ENCODE measurements at regions not wholly inside any gene's neighbourhood (a gene's known extent, or its start where the extent isn't known, plus 50 kb on each side); places are given as distances from the start of the nearest gene placed in this dataset.

DNA sequence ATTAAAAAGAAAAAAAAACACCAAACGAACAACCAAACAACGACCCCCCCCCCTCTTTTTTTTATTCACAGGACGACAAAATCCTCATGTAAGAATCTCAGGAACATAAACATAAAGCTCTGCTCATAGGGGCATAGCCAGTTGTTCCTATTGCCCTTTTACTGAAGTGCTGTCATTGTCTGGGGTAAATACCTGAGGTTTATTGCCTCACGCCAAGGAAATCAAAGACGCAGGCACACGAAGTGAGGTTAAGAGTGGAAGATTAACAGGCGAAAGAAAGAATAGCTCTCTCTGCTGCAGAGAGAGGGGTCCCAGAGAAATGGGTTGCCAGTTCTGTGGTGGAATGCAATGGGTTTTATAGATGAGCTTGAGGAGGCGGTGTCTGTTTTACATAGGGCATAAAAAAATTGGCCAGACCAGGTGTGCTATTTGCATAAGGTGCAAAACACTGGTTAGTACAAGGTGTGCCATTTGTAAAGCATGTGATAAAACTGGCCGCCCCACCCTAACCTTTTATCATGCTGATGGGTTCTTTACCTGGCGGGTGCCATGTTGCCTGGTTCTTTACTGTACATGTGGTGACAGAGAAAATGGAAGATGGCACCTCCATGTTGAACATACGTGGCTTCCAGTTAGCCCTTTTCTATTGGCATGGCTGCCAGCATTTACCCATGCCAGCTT, 257.6 kb upstream of the ZPLD1 start:
- no peak for TF ChIP-seq ZNF138 (CRISPR knock-in tag; IDR thresholded peaks at IDR 0.05; ENCODE audit: low read depth)
- no peak for TF ChIP-seq ARNT2 (CRISPR knock-in tag; IDR thresholded peaks at IDR 0.05; ENCODE audit: low read depth)
- TF ChIP-seq, protein P1, sequence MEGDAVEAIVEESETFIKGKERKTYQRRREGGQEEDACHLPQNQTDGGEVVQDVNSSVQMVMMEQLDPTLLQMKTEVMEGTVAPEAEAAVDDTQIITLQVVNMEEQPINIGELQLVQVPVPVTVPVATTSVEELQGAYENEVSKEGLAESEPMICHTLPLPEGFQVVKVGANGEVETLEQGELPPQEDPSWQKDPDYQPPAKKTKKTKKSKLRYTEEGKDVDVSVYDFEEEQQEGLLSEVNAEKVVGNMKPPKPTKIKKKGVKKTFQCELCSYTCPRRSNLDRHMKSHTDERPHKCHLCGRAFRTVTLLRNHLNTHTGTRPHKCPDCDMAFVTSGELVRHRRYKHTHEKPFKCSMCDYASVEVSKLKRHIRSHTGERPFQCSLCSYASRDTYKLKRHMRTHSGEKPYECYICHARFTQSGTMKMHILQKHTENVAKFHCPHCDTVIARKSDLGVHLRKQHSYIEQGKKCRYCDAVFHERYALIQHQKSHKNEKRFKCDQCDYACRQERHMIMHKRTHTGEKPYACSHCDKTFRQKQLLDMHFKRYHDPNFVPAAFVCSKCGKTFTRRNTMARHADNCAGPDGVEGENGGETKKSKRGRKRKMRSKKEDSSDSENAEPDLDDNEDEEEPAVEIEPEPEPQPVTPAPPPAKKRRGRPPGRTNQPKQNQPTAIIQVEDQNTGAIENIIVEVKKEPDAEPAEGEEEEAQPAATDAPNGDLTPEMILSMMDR (CRISPR knock-in tag; IDR thresholded peaks at IDR 0.05), result no peak
- no peak for TF ChIP-seq POLR2A (IDR thresholded peaks at IDR 0.05; ENCODE audit: insufficient read depth in 1 of 2, low read depth in 2 of 2, low read length in 2 of 2)
- no peak for TF ChIP-seq ZSCAN29 (CRISPR knock-in tag; conservative IDR thresholded peaks at IDR 0.05)
- TF ChIP-seq ZNF292 (CRISPR knock-in tag; IDR thresholded peaks at IDR 0.05; ENCODE audit: borderline replicate concordance, low read depth), result no peak
- TF ChIP-seq, protein P2, sequence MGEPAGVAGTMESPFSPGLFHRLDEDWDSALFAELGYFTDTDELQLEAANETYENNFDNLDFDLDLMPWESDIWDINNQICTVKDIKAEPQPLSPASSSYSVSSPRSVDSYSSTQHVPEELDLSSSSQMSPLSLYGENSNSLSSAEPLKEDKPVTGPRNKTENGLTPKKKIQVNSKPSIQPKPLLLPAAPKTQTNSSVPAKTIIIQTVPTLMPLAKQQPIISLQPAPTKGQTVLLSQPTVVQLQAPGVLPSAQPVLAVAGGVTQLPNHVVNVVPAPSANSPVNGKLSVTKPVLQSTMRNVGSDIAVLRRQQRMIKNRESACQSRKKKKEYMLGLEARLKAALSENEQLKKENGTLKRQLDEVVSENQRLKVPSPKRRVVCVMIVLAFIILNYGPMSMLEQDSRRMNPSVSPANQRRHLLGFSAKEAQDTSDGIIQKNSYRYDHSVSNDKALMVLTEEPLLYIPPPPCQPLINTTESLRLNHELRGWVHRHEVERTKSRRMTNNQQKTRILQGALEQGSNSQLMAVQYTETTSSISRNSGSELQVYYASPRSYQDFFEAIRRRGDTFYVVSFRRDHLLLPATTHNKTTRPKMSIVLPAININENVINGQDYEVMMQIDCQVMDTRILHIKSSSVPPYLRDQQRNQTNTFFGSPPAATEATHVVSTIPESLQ (CRISPR knock-in tag; conservative IDR thresholded peaks at IDR 0.05), result no peak
- TF ChIP-seq RAD21 (CRISPR knock-in tag; IDR thresholded peaks at IDR 0.05), result no peak
- no peak for TF ChIP-seq HNRNPLL (IDR thresholded peaks at IDR 0.05; ENCODE audit: low read depth, low read length, poor library complexity, severe bottlenecking)
- TF ChIP-seq NFRKB (IDR thresholded peaks at IDR 0.05), result no peak
